ENCODE measurements at regions not wholly inside any gene's neighbourhood (a gene's known extent, or its start where the extent isn't known, plus 50 kb on each side); places are given as distances from the start of the nearest gene placed in this dataset.
"Not testable (repeated sequence)": the region's sequence is repeated elsewhere in the genome, so short reads cannot be mapped to it uniquely, and the experiment has no call there.

- DNase-seq (ENCODE audit: low spot score) = no peak
Measured at GRCh38 chr16:60553090-60553757, 1483.0 kb downstream of the CDH8 start.

GRCh38 chr16:60541535-60541934 lies 1494.7 kb downstream of the CDH8 start:
- no peak for DNase-seq (ENCODE audit: low spot score)

GRCh38 chr16:60510941-60511340 lies 1525.3 kb downstream of the CDH8 start:
- DNase-seq (ENCODE audit: low spot score) = no peak

- no peak for DNase-seq (ENCODE audit: low spot score)
Measured at GRCh38 chr16:60510208-60510607, 1526.0 kb downstream of the CDH8 start.

GRCh38 chr16:60491273-60491672 lies 1545.0 kb downstream of the CDH8 start:
- no peak for DNase-seq (ENCODE audit: low spot score)

GRCh38 chr16:60485872-60486489 lies 1550.3 kb downstream of the CDH8 start:
- DNase-seq (ENCODE audit: low spot score) = no peak

GRCh38 chr16:60484901-60485300 lies 1551.3 kb downstream of the CDH8 start:
- DNase-seq (ENCODE audit: low spot score) = no peak

GRCh38 chr16:60481591-60481990 lies 1554.6 kb downstream of the CDH8 start:
- DNase-seq (ENCODE audit: low spot score) = no peak

- no peak for DNase-seq (ENCODE audit: low spot score)
Measured at GRCh38 chr16:60478810-60479209, 1557.4 kb downstream of the CDH8 start.

GRCh38 chr16:60463986-60464385 lies 1572.3 kb downstream of the CDH8 start:
- DNase-seq (ENCODE audit: low spot score) = no peak

GRCh38 chr16:60459463-60459862 lies 1576.8 kb downstream of the CDH8 start:
- no peak for DNase-seq (ENCODE audit: low spot score)

GRCh38 chr16:60458255-60458654 lies 1578.0 kb downstream of the CDH8 start:
- no peak for DNase-seq (ENCODE audit: low spot score)

- DNase-seq (ENCODE audit: low spot score) = no peak
Measured at GRCh38 chr16:60452646-60453045, 1583.6 kb downstream of the CDH8 start.

- DNase-seq (ENCODE audit: low spot score) = no peak
Measured at GRCh38 chr16:60438894-60439293, 1597.3 kb downstream of the CDH8 start.

GRCh38 chr16:60432472-60432871 lies 1603.8 kb downstream of the CDH8 start:
- no peak for DNase-seq (ENCODE audit: low spot score)

- DNase-seq (ENCODE audit: low spot score) = no peak
Measured at GRCh38 chr16:60419859-60420258, 1616.4 kb downstream of the CDH8 start.

GRCh38 chr16:60414613-60415012 lies 1621.6 kb downstream of the CDH8 start:
- DNase-seq (ENCODE audit: low spot score) = no peak

- no peak for DNase-seq (ENCODE audit: low spot score)
Measured at GRCh38 chr16:60413969-60414368, 1622.3 kb downstream of the CDH8 start.

GRCh38 chr16:60407606-60408005 lies 1628.6 kb downstream of the CDH8 start:
- no peak for DNase-seq (ENCODE audit: low spot score)

- DNase-seq (ENCODE audit: low spot score) = no peak
Measured at GRCh38 chr16:60407034-60407433, 1629.2 kb downstream of the CDH8 start.

- no peak for DNase-seq (ENCODE audit: low spot score)
Measured at GRCh38 chr16:60405286-60405685, 1631.0 kb downstream of the CDH8 start.

GRCh38 chr16:60404401-60404800 lies 1631.8 kb downstream of the CDH8 start:
- DNase-seq (ENCODE audit: low spot score) = no peak

- not testable (repeated sequence) for DNase-seq (ENCODE audit: low spot score)
Measured at GRCh38 chr16:60402941-60403340, 1633.3 kb downstream of the CDH8 start.

- DNase-seq (ENCODE audit: low spot score) = no peak
Measured at GRCh38 chr16:60392380-60392779, 1643.9 kb downstream of the CDH8 start.

All from D341Med (cell line).